A172 (cell line): ENCODE measurements at regions not wholly inside any gene's neighbourhood (a gene's known extent, or its start where the extent isn't known, plus 50 kb on each side); places are given as distances from the start of the nearest gene placed in this dataset.
A peak's percentile ranks its signal among the peaks of the same experiment; 100 is the strongest.

ENCODE experiments used
- DNase-seq: peaks from one replicate; pipeline ENCODE4 v3.0.0-alpha.2; 2015; ENCODE audit warnings: low spot score

GRCh38 chr9:26313108-26313507, 579.5 kb downstream of the CAAP1 start:
- DNase-seq: no peak

- no peak for DNase-seq
Observed at GRCh38 chr9:26311463-26311995, 581.1 kb downstream of the CAAP1 start.

- no peak for DNase-seq
Observed at GRCh38 chr9:26310294-26310693, 582.3 kb downstream of the CAAP1 start.

- DNase-seq: no peak
Observed at GRCh38 chr9:26308328-26308727, 584.3 kb downstream of the CAAP1 start.

GRCh38 chr9:26301659-26302058, 590.9 kb downstream of the CAAP1 start:
- no peak for DNase-seq

- no peak for DNase-seq
Observed at GRCh38 chr9:26301046-26301445, 591.6 kb downstream of the CAAP1 start.

GRCh38 chr9:26296910-26297572, 595.6 kb downstream of the CAAP1 start:
- DNase-seq: peak; percentile 92

GRCh38 chr9:26292943-26293342, 599.7 kb downstream of the CAAP1 start:
- DNase-seq: peak; percentile 96

GRCh38 chr9:26271495-26272122, 593.4 kb upstream of the TUSC1 start:
- DNase-seq: peak; percentile 83

- peak; percentile 72 for DNase-seq
Observed at GRCh38 chr9:26266146-26266793, 588.0 kb upstream of the TUSC1 start.

GRCh38 chr9:26264709-26265601, 586.7 kb upstream of the TUSC1 start:
- DNase-seq: peak; percentile 99

GRCh38 chr9:26263478-26263877, 585.2 kb upstream of the TUSC1 start:
- no peak for DNase-seq

- DNase-seq: peak; percentile 25
Observed at GRCh38 chr9:26262421-26263107, 584.3 kb upstream of the TUSC1 start.

GRCh38 chr9:26261503-26262330, 583.5 kb upstream of the TUSC1 start:
- peak; percentile 98 for DNase-seq

GRCh38 chr9:26260238-26260637, 582.0 kb upstream of the TUSC1 start:
- peak; percentile 90 for DNase-seq

- peak; percentile 86 for DNase-seq
Observed at GRCh38 chr9:26247861-26248260, 569.6 kb upstream of the TUSC1 start.

GRCh38 chr9:26244661-26245451, 566.6 kb upstream of the TUSC1 start:
- peak; percentile 8 for DNase-seq

GRCh38 chr9:26243726-26244125, 565.5 kb upstream of the TUSC1 start:
- DNase-seq: peak; percentile 81

GRCh38 chr9:26243029-26243697, 564.9 kb upstream of the TUSC1 start:
- DNase-seq: peak; percentile 47
